ENCODE measurements at regions not wholly inside any gene's neighbourhood (a gene's known extent, or its start where the extent isn't known, plus 50 kb on each side); places are given as distances from the start of the nearest gene placed in this dataset.

DNA sequence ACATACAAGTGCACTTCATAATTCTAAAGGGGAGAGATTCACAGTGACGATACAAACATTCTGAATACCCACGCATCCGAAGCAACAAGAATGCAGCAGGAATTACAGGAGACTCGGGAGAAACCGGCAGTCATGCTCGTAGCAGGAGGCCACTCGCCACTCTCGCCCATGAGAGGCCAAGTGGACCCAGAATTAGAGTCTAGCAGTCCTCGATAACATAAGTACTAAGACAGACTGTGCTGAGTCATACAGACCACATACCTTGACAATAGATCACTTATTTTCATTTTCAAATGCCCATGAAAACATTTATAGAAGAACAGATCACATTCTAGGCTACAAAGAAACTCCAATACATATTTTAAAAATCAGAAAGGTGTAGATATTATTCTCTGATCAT, 299.1 kb upstream of the TSHZ3 start:
- CTCF ChIA-PET, result interaction anchor here (0.7 kb wide), 2 partner anchors 180 to 943 kb away, joined by 3 read pairs; no protein-coding TSS in a partner anchor
- TF ChIP-seq, protein P1, sequence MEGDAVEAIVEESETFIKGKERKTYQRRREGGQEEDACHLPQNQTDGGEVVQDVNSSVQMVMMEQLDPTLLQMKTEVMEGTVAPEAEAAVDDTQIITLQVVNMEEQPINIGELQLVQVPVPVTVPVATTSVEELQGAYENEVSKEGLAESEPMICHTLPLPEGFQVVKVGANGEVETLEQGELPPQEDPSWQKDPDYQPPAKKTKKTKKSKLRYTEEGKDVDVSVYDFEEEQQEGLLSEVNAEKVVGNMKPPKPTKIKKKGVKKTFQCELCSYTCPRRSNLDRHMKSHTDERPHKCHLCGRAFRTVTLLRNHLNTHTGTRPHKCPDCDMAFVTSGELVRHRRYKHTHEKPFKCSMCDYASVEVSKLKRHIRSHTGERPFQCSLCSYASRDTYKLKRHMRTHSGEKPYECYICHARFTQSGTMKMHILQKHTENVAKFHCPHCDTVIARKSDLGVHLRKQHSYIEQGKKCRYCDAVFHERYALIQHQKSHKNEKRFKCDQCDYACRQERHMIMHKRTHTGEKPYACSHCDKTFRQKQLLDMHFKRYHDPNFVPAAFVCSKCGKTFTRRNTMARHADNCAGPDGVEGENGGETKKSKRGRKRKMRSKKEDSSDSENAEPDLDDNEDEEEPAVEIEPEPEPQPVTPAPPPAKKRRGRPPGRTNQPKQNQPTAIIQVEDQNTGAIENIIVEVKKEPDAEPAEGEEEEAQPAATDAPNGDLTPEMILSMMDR (IDR thresholded peaks at IDR 0.05; ENCODE audit: insufficient read depth, low read depth, low read length), result no peak
- Histone ChIP-seq H3K4me3 (ENCODE audit: low read depth, low read length) (no peak overlapping the region), H3K27me3 (ENCODE audit: control insufficient read depth, insufficient read depth, low read length) (no peaks in the 10 kb centered on the region), H3K36me3 (ENCODE audit: control insufficient read depth, insufficient read depth, low read length) (no peaks in the 10 kb centered on the region)
- DNase-seq (ENCODE audit: low read depth), result no peak
- POLR2A ChIA-PET, result no interaction called here

DNA sequence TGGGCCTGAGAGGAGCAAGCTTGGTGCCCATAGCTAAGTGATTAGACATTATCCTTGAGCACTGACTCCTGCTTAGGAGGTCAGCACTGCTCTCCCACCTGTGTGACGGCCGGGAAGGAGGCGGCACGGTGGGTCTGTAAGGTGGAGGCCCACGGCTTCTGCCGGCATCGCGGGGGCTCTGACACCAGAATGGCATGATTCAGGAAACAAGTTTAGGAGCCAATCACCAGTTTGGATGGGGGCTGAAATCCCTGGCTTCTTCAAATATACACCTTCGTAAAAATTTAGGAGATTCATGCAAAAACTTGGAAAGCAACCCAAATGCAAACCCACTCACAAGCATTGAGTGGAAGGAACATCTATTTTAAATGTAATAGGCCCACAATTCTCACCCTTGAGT, 307.3 kb upstream of the TSHZ3 start:
- H3K4me3 ChIP-seq (ENCODE audit: low read depth, low read length), result no peak overlapping the region
- DNase-seq (ENCODE audit: low read depth), result no peak
- ChIA-PET CTCF (no interaction called here), POLR2A (no interaction called here)
- TF ChIP-seq, protein P1 (IDR thresholded peaks at IDR 0.05; ENCODE audit: insufficient read depth, low read depth, low read length), result no peak
- no peaks in the 10 kb centered on the region for H3K36me3 ChIP-seq (ENCODE audit: control insufficient read depth, insufficient read depth, low read length)
- H3K27me3 ChIP-seq (ENCODE audit: control insufficient read depth, insufficient read depth, low read length), result no peaks in the 10 kb centered on the region

- TF ChIP-seq, protein P1 (IDR thresholded peaks at IDR 0.05; ENCODE audit: insufficient read depth, low read depth, low read length), result no peak
- ChIA-PET CTCF (no interaction called here), POLR2A (no interaction called here)
- no peak for DNase-seq (ENCODE audit: low read depth)
- no peaks in the 10 kb centered on the region for H3K36me3 ChIP-seq (ENCODE audit: control insufficient read depth, insufficient read depth, low read length)
- no peak overlapping the region for H3K4me3 ChIP-seq (ENCODE audit: low read depth, low read length)
- H3K27me3 ChIP-seq (ENCODE audit: control insufficient read depth, insufficient read depth, low read length), result no peaks in the 10 kb centered on the region
Observed at GRCh38 chr19:31658993-31659896, 310.0 kb upstream of the TSHZ3 start.

- ChIA-PET CTCF (no interaction called here), POLR2A (no interaction called here)
Observed at GRCh38 chr19:31659897-31660210, 310.6 kb upstream of the TSHZ3 start.

GRCh38 chr19:31664096-31664495, 314.9 kb upstream of the TSHZ3 start:
- Histone ChIP-seq H3K4me3 (ENCODE audit: low read depth, low read length) (no peak overlapping the region), H3K36me3 (ENCODE audit: control insufficient read depth, insufficient read depth, low read length) (no peaks in the 10 kb centered on the region), H3K27me3 (ENCODE audit: control insufficient read depth, insufficient read depth, low read length) (no peaks in the 10 kb centered on the region)
- TF ChIP-seq, protein P1 (IDR thresholded peaks at IDR 0.05; ENCODE audit: insufficient read depth, low read depth, low read length), result no peak
- CTCF ChIA-PET, result no interaction called here
- no peak for DNase-seq (ENCODE audit: low read depth)
- POLR2A ChIA-PET, result no interaction called here

More at GRCh38 chr19:31659897-31660210, 310.6 kb upstream of the TSHZ3 start:
- Histone ChIP-seq H3K27me3 (ENCODE audit: control insufficient read depth, insufficient read depth, low read length) (no peaks in the 10 kb centered on the region), H3K4me3 (ENCODE audit: low read depth, low read length) (no peak overlapping the region), H3K36me3 (ENCODE audit: control insufficient read depth, insufficient read depth, low read length) (no peaks in the 10 kb centered on the region)
- no peak for DNase-seq (ENCODE audit: low read depth)
- TF ChIP-seq, protein P1 (IDR thresholded peaks at IDR 0.05; ENCODE audit: insufficient read depth, low read depth, low read length), result no peak

All from BJ (cell line).